HG03575 (cell line): ENCODE measurements at regions not wholly inside any gene's neighbourhood (a gene's known extent, or its start where the extent isn't known, plus 50 kb on each side); places are given as distances from the start of the nearest gene placed in this dataset.
"Not testable (repeated sequence)": the region's sequence is repeated elsewhere in the genome, so short reads cannot be mapped to it uniquely, and the experiment has no call there.

Experiments
- ATAC-seq: cut with Tn5 transposase; IDR thresholded peaks from one replicate; pipeline ENCODE4 v1.9.1; 2021; ENCODE audit not compliant: unreplicated experiment, insufficient number of reproducible peaks, low FRiP score; ENCODE audit errors: extremely low read depth

- ATAC-seq: no peak
Observed at GRCh38 chr4:97414161-97414560, 729.1 kb downstream of the STPG2 start.

- ATAC-seq: no peak
Observed at GRCh38 chr4:97432551-97432950, 710.7 kb downstream of the STPG2 start.

GRCh38 chr4:97437998-97438705, 705.1 kb downstream of the STPG2 start:
- ATAC-seq: not testable (repeated sequence)

- no peak for ATAC-seq
Observed at GRCh38 chr4:97453186-97453585, 690.1 kb downstream of the STPG2 start.

- no peak for ATAC-seq
Observed at GRCh38 chr4:97457253-97457652, 686.0 kb downstream of the STPG2 start.

GRCh38 chr4:97468272-97468671, 675.0 kb downstream of the STPG2 start:
- no peak for ATAC-seq

- ATAC-seq: no peak
Observed at GRCh38 chr4:97475621-97476020, 667.7 kb downstream of the STPG2 start.

GRCh38 chr4:97477974-97478373, 665.3 kb downstream of the STPG2 start:
- ATAC-seq: no peak

GRCh38 chr4:97479388-97479787, 663.9 kb downstream of the STPG2 start:
- ATAC-seq: no peak

- ATAC-seq: no peak
Observed at GRCh38 chr4:97491856-97492255, 651.4 kb downstream of the STPG2 start.

GRCh38 chr4:97493815-97494518, 649.3 kb downstream of the STPG2 start:
- no peak for ATAC-seq

- ATAC-seq: no peak
Observed at GRCh38 chr4:97496298-97496873, 646.9 kb downstream of the STPG2 start.

- ATAC-seq: no peak
Observed at GRCh38 chr4:97498875-97499274, 644.4 kb downstream of the STPG2 start.

GRCh38 chr4:97500423-97500822, 642.9 kb downstream of the STPG2 start:
- ATAC-seq: peak; percentile 98

- no peak for ATAC-seq
Observed at GRCh38 chr4:97504713-97505112, 638.6 kb downstream of the STPG2 start.

- no peak for ATAC-seq
Observed at GRCh38 chr4:97507587-97508245, 635.6 kb downstream of the STPG2 start.
